ENCODE measurements at regions not wholly inside any gene's neighbourhood (a gene's known extent, or its start where the extent isn't known, plus 50 kb on each side); places are given as distances from the start of the nearest gene placed in this dataset.

GRCh38 chr18:79629606-79630005 lies 50.0 kb upstream of the CTDP1 start:
- no peak for TF ChIP-seq CTCF (optimal IDR thresholded peaks at IDR 0.05 in 1 of 3, IDR thresholded peaks at IDR 0.05 in 1 of 3, conservative IDR thresholded peaks at IDR 0.05 in 1 of 3; ENCODE audit: extremely low read depth in 1 of 3, insufficient read depth in 2 of 3, low read length in 3 of 3)
- TF ChIP-seq EZH2 (IDR thresholded peaks at IDR 0.05; ENCODE audit: low read length), result no peak
